Right kidney (tissue), 1 donor: ENCODE measurements at regions not wholly inside any gene's neighbourhood (a gene's known extent, or its start where the extent isn't known, plus 50 kb on each side); places are given as distances from the start of the nearest gene placed in this dataset.
"Not testable (repeated sequence)": the region's sequence is repeated elsewhere in the genome, so short reads cannot be mapped to it uniquely, and the experiment has no call there.

Source experiments
- DNase-seq: peaks from one replicate; pipeline ENCODE4 v3.0.0-alpha.2; 2016

GRCh38 chr6:112591329-112591728 is 244.2 kb downstream of the RFPL4B start:
- no peak for DNase-seq

- DNase-seq, result no peak
These were observed 245.0 kb downstream of the RFPL4B start for GRCh38 chr6:112592159-112592558.

GRCh38 chr6:112594886-112595594 is 247.9 kb downstream of the RFPL4B start:
- DNase-seq, result no peak

- no peak for DNase-seq
These were observed 248.7 kb downstream of the RFPL4B start for GRCh38 chr6:112595841-112596240.

- DNase-seq, result no peak
These were observed 250.0 kb downstream of the RFPL4B start for GRCh38 chr6:112597176-112597575.

- DNase-seq, result no peak
These were observed 253.0 kb downstream of the RFPL4B start for GRCh38 chr6:112600168-112600567.

- no peak for DNase-seq
These were observed 256.6 kb downstream of the RFPL4B start for GRCh38 chr6:112603726-112604125.

- no peak for DNase-seq
These were observed 259.7 kb downstream of the RFPL4B start for GRCh38 chr6:112606656-112607435.

- not testable (repeated sequence) for DNase-seq
These were observed 261.8 kb downstream of the RFPL4B start for GRCh38 chr6:112608925-112609324.

- no peak for DNase-seq
These were observed 266.3 kb downstream of the RFPL4B start for GRCh38 chr6:112613410-112613809.

GRCh38 chr6:112618849-112619248 is 271.7 kb downstream of the RFPL4B start:
- DNase-seq, result no peak

- DNase-seq, result no peak
These were observed 273.9 kb downstream of the RFPL4B start for GRCh38 chr6:112620812-112621569.

- no peak for DNase-seq
These were observed 274.9 kb downstream of the RFPL4B start for GRCh38 chr6:112622036-112622435.

GRCh38 chr6:112626468-112627082 is 279.4 kb downstream of the RFPL4B start:
- no peak for DNase-seq

GRCh38 chr6:112634376-112634775 is 287.2 kb downstream of the RFPL4B start:
- DNase-seq, result no peak

GRCh38 chr6:112636650-112637262 is 289.6 kb downstream of the RFPL4B start:
- no peak for DNase-seq

GRCh38 chr6:112639391-112639831 is 292.3 kb downstream of the RFPL4B start:
- no peak for DNase-seq

GRCh38 chr6:112640891-112641290 is 293.8 kb downstream of the RFPL4B start:
- no peak for DNase-seq

- no peak for DNase-seq
These were observed 302.7 kb downstream of the RFPL4B start for GRCh38 chr6:112649853-112650252.

GRCh38 chr6:112651239-112651638 is 304.1 kb downstream of the RFPL4B start:
- no peak for DNase-seq

GRCh38 chr6:112659912-112660311 is 312.8 kb downstream of the RFPL4B start:
- no peak for DNase-seq

GRCh38 chr6:112660626-112661025 is 313.5 kb downstream of the RFPL4B start:
- DNase-seq, result no peak
